Gastrocnemius medialis (tissue), 4 donors: ENCODE measurements at regions not wholly inside any gene's neighbourhood (a gene's known extent, or its start where the extent isn't known, plus 50 kb on each side); places are given as distances from the start of the nearest gene placed in this dataset.

ENCODE experiments used
- POLR2A ChIP-seq, 2 donors: fragments of 450-650 bp; IDR thresholded peaks; one replicate each; pipeline ENCODE4 v1.6.1; 2017; ENCODE audit warnings: antibody characterized with exemption in 2 of 2, mild to moderate bottlenecking in 2 of 2, moderate library complexity in 2 of 2
- TF ChIP-seq, protein P1 (sequence below), 5 experiments: fragments of 450-650 bp in 3 of 5; fragments of 200-600 bp in 2 of 5; sonication (generic) in 2 of 5; IDR thresholded peaks in 4 of 5; conservative IDR thresholded peaks in 1 of 5; 1 replicate in 4 of 5; 2 replicates in 1 of 5; pipeline ENCODE4 v1.5.1; 2016 to 2019; ENCODE audit warnings: antibody characterized with exemption in 5 of 5, mild to moderate bottlenecking in 3 of 5, moderate library complexity in 3 of 5

DNA sequence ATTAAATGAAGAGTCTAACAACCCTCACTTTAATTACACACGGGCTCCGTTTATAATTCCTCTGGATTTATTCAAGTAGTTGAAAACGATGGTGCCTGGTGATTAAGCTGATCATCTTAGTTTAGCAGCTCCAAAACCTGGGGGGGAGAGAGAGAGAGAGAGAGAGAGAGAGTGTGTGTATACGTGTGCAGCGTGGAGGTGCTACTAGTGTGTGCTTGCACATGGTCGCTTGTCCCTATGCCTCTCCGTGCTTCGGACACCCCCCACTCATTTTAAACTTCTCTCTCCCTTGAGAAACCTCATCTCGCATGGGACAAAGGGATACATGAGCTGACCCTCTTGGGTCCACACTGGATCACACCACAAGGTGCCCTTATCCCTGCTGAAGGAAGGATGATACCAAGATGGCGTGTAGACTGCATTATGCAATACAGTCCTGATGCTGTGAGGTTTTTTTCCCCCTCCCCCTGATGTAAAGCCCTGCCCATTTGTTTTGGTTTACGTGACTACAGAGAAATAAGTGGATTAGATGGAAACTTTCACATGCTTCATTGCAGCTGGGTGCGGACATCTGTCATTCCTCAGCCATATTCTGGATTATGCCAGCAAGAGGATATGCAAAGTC is 320.8 kb downstream of the ZNF536 start:
- TF ChIP-seq, protein P1, sequence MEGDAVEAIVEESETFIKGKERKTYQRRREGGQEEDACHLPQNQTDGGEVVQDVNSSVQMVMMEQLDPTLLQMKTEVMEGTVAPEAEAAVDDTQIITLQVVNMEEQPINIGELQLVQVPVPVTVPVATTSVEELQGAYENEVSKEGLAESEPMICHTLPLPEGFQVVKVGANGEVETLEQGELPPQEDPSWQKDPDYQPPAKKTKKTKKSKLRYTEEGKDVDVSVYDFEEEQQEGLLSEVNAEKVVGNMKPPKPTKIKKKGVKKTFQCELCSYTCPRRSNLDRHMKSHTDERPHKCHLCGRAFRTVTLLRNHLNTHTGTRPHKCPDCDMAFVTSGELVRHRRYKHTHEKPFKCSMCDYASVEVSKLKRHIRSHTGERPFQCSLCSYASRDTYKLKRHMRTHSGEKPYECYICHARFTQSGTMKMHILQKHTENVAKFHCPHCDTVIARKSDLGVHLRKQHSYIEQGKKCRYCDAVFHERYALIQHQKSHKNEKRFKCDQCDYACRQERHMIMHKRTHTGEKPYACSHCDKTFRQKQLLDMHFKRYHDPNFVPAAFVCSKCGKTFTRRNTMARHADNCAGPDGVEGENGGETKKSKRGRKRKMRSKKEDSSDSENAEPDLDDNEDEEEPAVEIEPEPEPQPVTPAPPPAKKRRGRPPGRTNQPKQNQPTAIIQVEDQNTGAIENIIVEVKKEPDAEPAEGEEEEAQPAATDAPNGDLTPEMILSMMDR (IDR thresholded peaks at IDR 0.05 in 4 of 5, conservative IDR thresholded peaks at IDR 0.05 in 1 of 5) = no peak
- no peak for TF ChIP-seq POLR2A (IDR thresholded peaks at IDR 0.05)
